ENCODE measurements at regions not wholly inside any gene's neighbourhood (a gene's known extent, or its start where the extent isn't known, plus 50 kb on each side); places are given as distances from the start of the nearest gene placed in this dataset.
"Not testable (repeated sequence)": the region's sequence is repeated elsewhere in the genome, so short reads cannot be mapped to it uniquely, and the experiment has no call there.

DNA sequence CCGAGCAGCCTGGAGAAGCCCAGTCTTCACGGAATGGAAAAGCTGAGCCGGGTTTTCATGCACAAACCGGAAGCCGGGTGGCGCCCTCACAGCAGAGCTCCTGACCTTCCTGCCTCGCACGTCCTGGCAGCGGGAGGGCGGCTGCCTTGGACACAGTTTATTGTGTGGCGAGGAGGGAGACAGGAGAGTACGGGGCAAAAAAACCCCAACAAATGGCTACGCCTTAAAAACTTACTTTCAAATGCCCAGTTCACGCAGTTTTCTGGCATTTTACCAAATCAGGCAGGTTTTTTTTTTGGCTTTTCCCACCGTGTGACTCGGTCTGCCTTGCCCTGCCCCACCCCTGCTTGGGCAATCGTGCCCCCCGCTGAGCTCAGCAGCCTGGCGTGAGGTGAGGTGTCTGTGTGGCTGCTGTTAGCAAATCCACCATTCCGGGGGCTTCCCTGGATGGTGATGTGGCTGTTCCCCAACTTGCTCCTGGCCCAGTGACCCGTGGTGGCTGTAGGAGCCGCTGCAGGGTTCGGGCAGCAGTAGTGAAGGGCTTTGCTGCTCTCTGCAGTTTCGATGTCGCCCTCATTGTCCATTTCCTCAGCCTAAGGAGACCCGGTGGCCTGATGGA is 187.1 kb upstream of the SULF2 start:
- peak in 1 of 2 experiments; percentile 4 for DNase-seq

DNA sequence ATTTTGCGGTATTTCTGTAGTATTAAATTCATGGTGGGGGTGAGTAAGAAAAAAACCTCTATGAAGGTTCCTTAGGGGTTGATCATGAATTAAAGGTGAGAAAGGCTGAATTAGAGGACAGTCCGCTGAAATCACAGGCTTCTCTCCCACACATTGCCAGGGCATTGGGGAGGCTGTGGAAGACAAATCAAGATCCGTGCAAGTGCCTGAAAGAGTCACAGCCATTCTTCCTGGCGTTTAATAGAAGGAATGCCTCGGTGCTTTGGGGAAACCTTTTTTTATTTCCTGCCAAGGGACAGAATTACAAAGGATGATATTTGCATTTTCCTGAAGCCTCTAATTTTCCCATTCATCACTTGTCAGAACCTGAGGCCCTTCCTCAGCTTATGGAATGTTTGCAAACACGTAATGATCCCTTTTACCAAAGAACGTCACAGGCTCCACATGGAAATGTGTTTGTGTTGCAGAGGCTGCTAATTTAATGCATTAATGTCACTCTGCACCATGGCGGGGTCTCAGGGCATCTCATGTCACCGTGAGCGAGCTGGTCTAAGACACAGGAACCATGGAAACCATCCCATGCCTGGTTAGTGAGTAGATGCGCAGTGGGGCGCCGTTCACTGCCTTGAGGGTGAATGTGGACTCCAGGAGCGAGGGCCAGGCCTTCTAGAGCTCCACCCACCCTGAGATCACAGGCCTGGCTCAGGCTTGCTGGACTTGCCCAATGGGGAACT is 185.9 kb upstream of the SULF2 start:
- no peak for DNase-seq

- no peak for DNase-seq
Observed at GRCh38 chr20:47970282-47970903, 185.1 kb upstream of the SULF2 start.

DNA sequence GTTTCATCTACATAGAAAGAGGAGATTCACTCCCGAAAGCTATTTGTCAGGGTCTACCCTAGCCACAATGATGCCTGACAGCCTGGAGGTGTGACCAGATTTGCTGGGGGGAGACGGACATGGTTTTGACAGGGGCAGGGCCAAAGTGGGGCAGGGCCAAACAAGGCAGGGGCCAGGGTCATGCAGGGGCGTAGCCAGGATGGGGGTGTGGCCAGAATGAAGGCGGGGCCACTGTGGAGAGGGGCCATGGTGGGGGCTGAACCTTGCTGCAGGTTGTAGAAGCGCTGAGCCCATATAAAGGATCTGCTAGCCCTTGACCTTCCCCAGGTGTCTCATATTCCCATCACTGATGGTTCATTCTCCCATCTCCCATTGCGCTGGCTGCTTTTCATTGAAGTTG is 184.1 kb upstream of the SULF2 start:
- no peak for DNase-seq

DNA sequence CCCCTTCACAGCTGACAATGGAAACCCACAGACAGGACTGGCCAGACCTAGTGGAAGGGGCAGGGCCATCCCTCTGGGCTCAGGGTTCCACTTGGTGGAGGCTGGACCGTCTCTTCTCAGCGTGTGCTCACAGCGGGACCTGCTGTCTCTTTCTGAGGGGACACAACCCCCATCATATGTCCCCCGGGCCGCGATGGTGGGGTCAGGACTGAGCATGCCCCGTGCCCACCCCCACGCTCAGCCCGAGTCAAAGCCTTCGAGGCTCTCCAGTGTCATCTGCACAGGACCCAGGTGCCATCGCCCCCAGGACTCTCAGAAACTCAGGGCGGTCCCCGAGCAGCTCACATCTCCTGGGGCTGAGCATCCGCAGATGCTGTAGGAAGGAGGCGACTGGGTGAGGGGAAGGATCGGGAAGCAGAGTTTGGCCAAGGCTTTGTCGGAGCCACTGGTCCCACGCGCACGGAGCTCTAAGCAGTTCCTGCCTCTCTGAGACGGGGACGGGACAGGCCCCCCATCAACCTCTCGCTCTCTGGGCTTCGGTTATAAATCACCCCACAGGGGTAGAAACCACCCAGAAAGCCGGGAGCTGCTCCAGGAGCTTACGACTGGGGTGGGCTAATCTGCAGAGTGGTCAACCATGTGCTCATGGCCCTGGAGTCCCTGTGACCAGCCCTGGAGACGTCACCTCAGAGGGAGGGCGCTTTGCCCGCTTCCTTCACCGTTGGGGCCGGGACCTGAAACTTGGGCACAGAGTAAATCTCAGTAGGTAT is 183.4 kb upstream of the SULF2 start:
- no peak for DNase-seq

DNA sequence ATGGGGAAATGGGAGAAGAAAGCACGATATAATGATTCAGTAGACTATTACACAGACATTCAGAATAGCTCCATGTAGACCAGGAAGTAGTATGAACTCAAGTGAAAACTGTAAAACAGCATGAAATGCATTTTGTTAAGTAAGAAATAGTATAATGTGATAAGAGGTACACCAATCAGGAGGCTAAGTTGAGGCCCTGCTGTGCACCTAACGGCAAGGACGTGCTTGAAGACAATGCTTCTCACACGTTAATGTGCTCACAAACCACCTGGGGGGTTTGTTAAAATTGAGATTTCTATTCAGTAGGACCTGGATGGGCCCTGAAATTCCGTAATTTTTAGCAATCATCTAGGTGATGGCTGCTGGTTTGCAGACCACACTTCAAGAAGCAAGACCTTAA is 178.9 kb upstream of the SULF2 start:
- no peak for DNase-seq

- no peak for DNase-seq
Observed at GRCh38 chr20:47963022-47963421, 177.7 kb upstream of the SULF2 start.

DNA sequence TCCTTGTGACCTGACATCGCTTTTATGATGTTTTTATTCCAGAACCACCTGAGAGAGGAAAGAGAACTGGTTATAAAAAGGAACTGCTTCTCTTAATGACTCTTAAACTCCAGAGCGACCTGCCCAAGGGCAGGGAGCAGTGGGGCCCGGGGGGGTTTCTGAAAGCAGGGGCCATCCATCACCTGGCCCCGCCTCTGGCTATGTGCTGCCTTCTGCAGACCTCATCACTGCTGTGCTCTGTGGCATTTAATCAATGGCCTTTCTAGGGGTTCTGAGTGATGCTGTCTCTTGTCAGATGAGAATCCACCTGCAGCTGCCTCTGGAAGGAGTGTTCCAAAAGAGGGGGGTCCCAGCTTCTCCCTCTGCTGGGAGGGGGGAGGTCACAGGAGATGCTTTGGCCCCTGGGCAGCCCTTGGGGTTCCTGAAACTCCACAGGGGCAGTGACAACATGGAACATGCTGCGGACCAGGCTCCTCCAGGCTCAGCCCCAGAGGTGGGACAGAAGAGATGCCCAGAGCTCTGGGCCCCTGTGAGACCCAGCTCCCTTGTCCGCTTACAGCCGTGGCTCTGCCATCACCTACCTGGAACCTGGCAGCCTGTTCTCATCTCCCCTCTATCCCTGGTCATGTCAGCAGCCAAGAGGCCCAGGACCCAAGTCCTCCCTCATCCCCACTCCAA is 177.1 kb upstream of the SULF2 start:
- no peak for DNase-seq

DNA sequence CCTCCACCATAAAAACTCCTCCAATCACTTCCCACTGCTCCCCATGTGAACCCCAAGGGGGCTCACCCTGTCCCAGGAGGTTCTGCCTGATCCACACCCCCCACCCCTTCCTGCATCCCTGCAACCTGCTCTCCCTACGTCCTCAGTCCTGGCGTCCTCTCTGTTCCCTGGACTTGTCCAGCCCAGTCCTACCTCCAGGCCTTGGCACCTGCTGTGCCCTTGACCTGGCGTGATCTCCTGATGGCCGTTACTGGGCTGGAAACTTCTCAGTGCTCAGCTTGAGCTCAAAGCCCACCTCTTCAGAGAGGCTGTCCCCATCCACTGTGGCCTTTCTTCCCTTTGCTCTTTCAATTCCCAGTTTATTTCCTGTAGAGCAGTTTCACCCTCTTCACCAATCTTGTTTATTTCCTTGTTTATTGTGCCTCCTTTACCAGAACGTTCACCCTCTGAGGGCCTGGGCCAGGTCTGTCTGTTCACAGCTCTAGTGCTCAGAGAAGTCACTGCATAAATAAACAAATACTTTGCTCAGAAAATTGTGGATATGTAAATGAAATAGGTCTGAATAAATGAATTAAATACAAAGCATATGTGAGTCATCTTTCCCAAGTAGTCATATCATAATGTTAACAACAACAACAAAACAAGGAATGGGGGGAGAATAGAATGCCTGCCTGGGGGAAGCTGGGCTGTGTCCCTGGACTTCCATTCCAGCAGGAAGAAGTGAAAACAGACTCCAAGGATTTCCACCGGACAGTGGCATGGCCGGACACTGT is 175.7 kb upstream of the SULF2 start:
- no peak for DNase-seq

- DNase-seq: no peak
Observed at GRCh38 chr20:47960277-47960676, 175.0 kb upstream of the SULF2 start.

- DNase-seq: not testable (repeated sequence)
Observed at GRCh38 chr20:47957989-47958801, 172.9 kb upstream of the SULF2 start.

- DNase-seq: no peak
Observed at GRCh38 chr20:47957135-47957534, 171.9 kb upstream of the SULF2 start.

DNA sequence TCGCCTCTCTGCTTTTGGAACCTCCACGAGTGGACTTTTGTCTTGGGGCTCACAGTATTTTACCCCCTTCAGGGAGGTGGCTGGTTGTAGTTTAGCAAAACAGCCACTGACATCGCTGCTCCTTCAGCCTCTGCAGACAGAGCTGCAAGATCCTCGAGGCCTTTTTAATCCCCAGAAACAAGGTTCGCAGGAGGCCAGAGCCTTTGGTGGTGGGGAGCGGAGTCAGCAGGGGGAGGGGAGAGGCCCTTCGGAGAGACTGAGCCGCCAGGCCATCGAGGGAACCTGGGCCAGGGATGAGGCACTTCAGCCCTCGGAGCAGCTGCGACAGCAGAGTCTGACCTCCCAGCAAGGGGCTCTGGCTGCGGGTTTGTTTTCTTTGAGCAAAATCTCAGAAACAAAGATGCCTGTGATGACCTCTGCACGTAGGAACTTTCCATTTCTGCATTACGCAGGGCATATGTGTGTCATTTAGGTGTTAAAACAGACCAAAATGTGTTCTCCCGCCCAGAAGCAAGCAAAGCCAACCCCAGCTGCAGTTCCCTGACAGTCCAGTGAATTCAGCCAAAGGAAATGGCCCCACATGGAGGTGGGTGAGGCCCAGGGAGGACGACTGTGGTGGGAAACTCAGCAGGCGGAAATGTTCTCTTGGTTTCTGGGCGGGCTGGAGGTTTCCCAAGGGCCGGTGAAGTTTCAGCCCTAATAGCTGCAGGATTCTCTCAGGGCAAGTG is 171.2 kb upstream of the SULF2 start:
- DNase-seq: no peak

GRCh38 chr20:47953471-47953870 is 168.2 kb upstream of the SULF2 start:
- DNase-seq: no peak

GRCh38 chr20:47952023-47952564 is 166.8 kb upstream of the SULF2 start:
- no peak for DNase-seq

GRCh38 chr20:47951521-47951971 is 166.3 kb upstream of the SULF2 start:
- DNase-seq: no peak

DNA sequence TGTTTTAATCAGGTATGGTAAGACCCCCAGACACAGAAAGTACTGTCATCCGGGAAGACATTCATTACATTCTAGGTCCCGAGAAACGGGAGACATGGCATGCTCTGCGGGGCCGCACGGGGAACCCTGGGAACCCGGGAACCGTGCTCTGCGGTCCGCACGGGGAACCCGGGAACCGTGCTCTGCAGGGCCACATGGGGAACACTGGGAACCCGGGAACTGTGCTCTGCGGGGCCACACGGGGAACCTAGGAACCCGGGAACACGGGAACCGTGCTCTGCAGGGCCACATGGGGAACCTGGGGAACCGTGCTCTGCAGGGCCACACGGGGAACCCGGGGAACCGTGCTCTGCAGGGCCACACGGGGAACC is 165.6 kb upstream of the SULF2 start:
- no peak for DNase-seq

GRCh38 chr20:47950124-47950912 is 165.0 kb upstream of the SULF2 start:
- no peak for DNase-seq

DNA sequence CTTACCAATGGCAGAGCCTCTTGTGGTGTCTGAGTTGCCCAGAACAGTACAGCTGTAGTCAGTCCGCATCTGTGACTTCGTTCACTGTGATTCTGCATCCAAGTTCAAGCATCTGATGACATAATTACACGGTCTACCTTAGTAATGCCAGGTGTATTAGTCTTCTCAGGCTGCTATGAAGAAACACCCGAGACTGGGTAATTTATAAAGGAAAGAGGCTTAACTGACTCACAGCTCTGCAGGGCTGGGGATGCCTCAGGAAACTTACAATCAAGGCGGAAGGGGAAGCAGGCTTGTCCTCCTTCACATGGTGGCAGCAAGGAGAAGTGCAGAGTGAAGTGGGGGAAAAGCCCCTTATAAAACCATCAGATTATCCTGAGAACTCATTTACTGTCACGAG is 163.9 kb upstream of the SULF2 start:
- no peak for DNase-seq
